D721Med (cell line): ENCODE measurements at regions not wholly inside any gene's neighbourhood (a gene's known extent, or its start where the extent isn't known, plus 50 kb on each side); places are given as distances from the start of the nearest gene placed in this dataset.

Experiments
- DNase-seq: peaks from one replicate; pipeline ENCODE4 v3.0.0; 2011; ENCODE audit warnings: low spot score; ENCODE audit not compliant: insufficient read length
- FAIRE-seq: peaks from 2 replicates; lab custom pipeline; 2011; peaks lifted over from hg19 to GRCh38; lab: Jason Lieb, UNC
- TF ChIP-seq, protein P1 (sequence below): IDR thresholded peaks from 2 replicates; pipeline ENCODE4 v1.5.1; 2012; ENCODE audit warnings: mild to moderate bottlenecking, control low read depth; ENCODE audit not compliant: insufficient read depth; ENCODE audit errors: missing control alignments

DNA sequence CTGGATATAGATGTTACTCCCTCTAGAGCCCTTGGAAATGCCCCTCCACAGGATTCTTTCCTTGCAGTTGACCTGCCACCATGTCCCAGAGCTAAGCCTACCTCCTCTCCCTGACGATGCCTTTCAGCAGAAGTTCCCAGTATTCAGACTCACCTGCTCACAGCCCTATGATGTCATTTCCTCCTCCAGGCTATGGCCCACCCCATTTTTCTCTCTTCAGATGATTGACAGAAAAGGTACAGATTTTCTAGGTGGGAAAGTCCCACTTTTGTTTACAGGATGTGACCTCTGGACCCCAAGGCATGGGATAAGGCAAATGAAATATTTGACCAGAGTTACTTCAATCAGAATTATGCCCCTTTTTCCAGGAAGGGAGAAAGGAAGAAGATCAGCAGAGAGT lies 280.2 kb upstream of the PHYHIPL start:
- TF ChIP-seq, protein P1, sequence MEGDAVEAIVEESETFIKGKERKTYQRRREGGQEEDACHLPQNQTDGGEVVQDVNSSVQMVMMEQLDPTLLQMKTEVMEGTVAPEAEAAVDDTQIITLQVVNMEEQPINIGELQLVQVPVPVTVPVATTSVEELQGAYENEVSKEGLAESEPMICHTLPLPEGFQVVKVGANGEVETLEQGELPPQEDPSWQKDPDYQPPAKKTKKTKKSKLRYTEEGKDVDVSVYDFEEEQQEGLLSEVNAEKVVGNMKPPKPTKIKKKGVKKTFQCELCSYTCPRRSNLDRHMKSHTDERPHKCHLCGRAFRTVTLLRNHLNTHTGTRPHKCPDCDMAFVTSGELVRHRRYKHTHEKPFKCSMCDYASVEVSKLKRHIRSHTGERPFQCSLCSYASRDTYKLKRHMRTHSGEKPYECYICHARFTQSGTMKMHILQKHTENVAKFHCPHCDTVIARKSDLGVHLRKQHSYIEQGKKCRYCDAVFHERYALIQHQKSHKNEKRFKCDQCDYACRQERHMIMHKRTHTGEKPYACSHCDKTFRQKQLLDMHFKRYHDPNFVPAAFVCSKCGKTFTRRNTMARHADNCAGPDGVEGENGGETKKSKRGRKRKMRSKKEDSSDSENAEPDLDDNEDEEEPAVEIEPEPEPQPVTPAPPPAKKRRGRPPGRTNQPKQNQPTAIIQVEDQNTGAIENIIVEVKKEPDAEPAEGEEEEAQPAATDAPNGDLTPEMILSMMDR, result no peak
- DNase-seq (no peak), FAIRE-seq (no peak)

DNA sequence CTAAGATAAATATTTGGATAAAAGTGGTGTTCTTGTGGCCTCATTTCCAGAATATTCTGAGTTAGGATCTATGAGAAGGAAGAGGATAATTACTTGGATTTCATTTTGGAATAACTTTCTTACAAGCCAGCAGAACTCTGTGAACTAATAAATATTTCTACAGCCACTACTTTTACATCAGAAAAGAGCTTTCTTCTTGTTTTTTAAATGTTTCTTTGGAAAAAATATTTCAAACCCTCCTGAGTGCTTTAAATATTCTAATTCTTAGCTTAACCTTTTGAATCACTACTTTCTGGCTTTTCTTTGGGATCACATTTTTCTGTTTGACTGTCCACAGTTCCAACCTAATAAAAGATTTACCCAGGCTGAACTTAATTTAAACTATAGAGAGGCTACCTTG lies 279.2 kb upstream of the PHYHIPL start:
- TF ChIP-seq, protein P1, result no peak
- DNase-seq (no peak), FAIRE-seq (no peak)

DNA sequence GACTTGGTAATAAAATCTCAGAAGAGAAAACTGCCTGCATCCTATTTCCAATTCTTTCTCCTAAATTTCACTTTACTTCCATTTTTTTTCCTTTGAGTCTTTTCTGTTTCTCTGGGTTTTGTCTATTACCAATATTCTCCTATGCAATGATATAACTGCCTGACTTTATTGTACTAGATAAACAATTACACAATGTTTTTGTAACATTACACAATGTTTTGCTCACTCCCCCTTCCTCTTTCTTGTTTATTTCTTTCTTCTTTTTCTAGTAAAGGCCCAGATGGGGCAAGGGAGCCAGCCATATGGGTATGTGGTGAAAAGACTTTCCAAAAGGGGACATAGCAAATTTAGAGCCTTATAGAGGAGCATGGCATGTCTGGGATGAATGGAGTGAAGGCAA lies 278.7 kb upstream of the PHYHIPL start:
- DNase-seq, result no peak
- no peak for FAIRE-seq
- TF ChIP-seq, protein P1, result no peak

DNA sequence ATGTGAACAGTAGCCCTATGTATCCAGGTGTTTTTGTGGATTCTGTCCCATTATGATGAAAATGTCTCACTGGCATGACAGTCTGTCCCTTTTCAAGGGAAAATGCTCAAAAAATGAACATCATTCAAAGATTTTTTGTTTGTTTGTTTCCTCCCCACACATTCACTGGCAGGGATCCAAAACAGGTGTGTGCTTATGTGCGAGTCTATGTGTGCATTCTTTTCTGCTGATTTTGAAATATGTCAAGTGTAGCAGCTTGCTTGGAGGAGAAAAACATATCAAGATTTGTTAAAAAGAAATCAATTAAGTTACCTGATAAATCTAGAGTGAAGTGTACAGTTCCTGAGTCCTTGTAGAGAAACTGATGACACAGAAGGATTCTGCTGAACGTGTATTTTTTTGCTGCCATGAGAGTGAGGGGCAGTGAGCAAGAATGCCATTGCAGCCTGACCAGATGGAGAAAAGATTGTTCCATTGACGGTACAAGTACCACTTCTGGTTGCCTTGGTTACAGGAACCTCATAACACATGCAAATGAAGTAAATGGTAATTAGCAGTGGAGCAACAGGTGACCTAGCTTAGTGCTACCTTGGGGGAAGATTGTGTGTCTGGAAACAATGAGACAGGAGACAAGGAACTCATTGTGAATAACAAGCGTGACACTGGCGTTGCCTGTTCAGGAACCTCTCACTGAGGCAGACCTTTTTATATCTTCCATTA lies 277.4 kb upstream of the PHYHIPL start:
- TF ChIP-seq, protein P1, result no peak
- FAIRE-seq (no peak), DNase-seq (no peak)

DNA sequence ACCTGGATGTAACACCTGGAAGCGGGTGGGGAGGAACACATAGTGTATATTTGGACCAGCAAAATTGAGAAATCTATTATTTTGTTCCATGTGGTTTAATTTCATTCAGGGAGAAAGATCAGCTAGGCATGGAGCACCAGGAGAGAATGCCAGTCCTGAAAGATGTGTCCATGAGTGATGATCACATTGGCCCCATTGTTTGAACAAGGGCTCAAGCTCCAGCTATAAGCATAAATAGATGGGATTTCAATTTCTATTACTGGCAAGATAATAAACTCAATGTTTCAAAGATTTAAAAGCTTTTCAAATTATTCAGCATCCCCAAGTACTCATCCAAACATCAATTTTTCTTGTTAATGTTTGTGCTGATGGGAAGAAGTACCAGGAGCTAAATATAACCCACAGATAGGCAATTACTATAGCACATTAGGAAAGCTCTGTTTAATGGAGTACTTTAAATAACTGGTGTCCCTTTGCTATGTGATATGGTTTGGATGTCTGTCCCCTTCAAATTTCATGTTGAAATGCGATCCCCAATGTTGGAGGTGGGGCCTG lies 275.3 kb upstream of the PHYHIPL start:
- DNase-seq (no peak), FAIRE-seq (no peak)
- TF ChIP-seq, protein P1, result no peak

DNA sequence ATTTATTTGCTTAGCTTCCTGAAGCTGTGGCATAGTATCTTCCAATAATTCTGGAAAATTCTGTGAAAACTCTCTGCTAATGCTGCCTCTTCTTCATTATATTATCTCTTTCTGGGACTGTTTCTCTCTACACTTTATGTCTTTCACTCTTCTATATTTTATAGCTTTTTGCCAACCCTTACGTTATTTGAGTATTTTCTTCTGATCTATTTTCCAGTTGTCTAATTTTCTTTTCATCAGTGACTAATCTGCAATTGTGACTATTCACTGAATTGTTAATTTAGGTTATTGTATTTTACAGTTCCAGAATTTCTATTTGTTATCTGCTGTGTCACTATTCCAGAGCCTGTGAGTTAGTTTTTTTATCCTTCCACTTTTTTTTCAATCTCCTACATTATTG lies 273.4 kb upstream of the PHYHIPL start:
- TF ChIP-seq, protein P1, result no peak
- DNase-seq, result no peak
- no peak for FAIRE-seq

DNA sequence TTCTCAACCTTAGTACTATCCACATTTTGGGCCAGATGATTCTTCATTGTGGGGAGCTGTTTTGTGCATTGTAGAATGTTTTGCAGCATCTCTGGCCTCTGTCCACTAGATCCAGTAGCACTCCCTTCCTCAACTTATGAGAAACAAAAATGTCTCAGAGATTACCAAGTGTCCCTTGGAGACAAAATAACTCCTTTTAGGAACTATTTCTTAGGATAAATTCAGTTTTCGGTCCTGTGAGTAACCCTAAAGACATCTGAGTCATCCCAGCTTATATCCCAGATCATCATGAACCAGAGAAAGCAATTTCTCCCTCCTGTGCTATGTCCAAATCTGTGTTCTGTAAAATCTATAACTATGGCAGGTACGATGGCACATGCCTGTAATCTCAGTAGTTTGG lies 266.6 kb upstream of the PHYHIPL start:
- no peak for FAIRE-seq
- DNase-seq, result no peak
- TF ChIP-seq, protein P1, result no peak
